ENCODE measurements at regions not wholly inside any gene's neighbourhood (a gene's known extent, or its start where the extent isn't known, plus 50 kb on each side); places are given as distances from the start of the nearest gene placed in this dataset.

DNA sequence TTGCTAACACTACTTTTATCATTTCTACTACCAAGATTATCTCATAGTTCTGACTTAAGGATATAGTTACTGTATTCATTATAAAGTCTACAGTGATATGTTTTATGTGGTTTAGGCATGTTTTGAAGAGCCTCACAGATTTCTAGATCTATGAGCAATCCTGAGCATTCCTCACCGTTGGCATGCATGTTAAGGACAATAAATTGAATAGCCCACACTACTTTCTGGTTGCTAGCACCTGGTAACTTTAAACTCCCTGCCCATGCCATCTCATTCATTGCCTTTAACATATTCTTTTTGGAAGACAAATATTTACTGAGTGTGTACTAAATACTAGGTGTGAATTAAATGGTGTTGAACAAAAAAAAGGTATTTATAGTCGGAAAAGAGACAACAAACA, 868.1 kb upstream of the CDH9 start:
- TF ChIP-seq, protein P1, sequence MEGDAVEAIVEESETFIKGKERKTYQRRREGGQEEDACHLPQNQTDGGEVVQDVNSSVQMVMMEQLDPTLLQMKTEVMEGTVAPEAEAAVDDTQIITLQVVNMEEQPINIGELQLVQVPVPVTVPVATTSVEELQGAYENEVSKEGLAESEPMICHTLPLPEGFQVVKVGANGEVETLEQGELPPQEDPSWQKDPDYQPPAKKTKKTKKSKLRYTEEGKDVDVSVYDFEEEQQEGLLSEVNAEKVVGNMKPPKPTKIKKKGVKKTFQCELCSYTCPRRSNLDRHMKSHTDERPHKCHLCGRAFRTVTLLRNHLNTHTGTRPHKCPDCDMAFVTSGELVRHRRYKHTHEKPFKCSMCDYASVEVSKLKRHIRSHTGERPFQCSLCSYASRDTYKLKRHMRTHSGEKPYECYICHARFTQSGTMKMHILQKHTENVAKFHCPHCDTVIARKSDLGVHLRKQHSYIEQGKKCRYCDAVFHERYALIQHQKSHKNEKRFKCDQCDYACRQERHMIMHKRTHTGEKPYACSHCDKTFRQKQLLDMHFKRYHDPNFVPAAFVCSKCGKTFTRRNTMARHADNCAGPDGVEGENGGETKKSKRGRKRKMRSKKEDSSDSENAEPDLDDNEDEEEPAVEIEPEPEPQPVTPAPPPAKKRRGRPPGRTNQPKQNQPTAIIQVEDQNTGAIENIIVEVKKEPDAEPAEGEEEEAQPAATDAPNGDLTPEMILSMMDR (IDR thresholded peaks at IDR 0.05), result no peak
- TF ChIP-seq POLR2A (IDR thresholded peaks at IDR 0.05) (no peak), POLR2AphosphoS5 (IDR thresholded peaks at IDR 0.05) (no peak)
